Loucy (cell line): ENCODE measurements at regions not wholly inside any gene's neighbourhood (a gene's known extent, or its start where the extent isn't known, plus 50 kb on each side); places are given as distances from the start of the nearest gene placed in this dataset.

Source experiments
- H2AFZ ChIP-seq: fragments of 200-600 bp; sonication (generic); 2 replicates; pipeline ENCODE4 v1.6.0; 2016; ENCODE audit warnings: antibody characterized with exemption, mild to moderate bottlenecking, low read length, moderate library complexity
- H3F3A ChIP-seq: fragments of 200-600 bp; 2 replicates; pipeline ENCODE4 v1.6.0; 2016; ENCODE audit warnings: antibody characterized with exemption, low read depth, mild to moderate bottlenecking
- H3K27me3 ChIP-seq: fragments of 200-600 bp; sonication (generic); 2 replicates; pipeline ENCODE4 v1.6.1; 2014; ENCODE audit warnings: low read length, mild to moderate bottlenecking; ENCODE audit not compliant: insufficient read depth, poor library complexity, severe bottlenecking
- H3K36me3 ChIP-seq: fragments of 200-600 bp; sonication (generic); 2 replicates; pipeline ENCODE4 v1.6.1; 2016; ENCODE audit warnings: low read length; ENCODE audit not compliant: insufficient read depth
- H3K4me1 ChIP-seq: fragments of 200-600 bp; sonication (generic); 2 replicates; pipeline ENCODE4 v1.5.1; 2014; ENCODE audit warnings: low read length, mild to moderate bottlenecking; ENCODE audit not compliant: insufficient read depth, poor library complexity, severe bottlenecking
- H3K4me2 ChIP-seq: fragments of 200-600 bp; sonication (generic); 2 replicates; pipeline ENCODE4 v1.6.0; 2014; ENCODE audit warnings: antibody characterized with exemption, low read length, low read depth, mild to moderate bottlenecking; ENCODE audit not compliant: poor library complexity, severe bottlenecking
- H3K4me3 ChIP-seq: fragments of 200-600 bp; sonication (generic); 2 replicates; pipeline ENCODE4 v1.5.1; 2014; ENCODE audit warnings: low read length, mild to moderate bottlenecking, mixed read lengths; ENCODE audit not compliant: poor library complexity, severe bottlenecking
- H3K79me2 ChIP-seq: fragments of 200-600 bp; sonication (generic); 2 replicates; pipeline ENCODE4 v1.6.1; 2014; ENCODE audit warnings: low read length; ENCODE audit not compliant: insufficient read depth
- H3K9ac ChIP-seq: fragments of 200-600 bp; sonication (generic); 2 replicates; pipeline ENCODE4 v1.6.0; 2014; ENCODE audit warnings: mild to moderate bottlenecking, low read depth, low read length, moderate library complexity; ENCODE audit not compliant: poor library complexity, severe bottlenecking
- H3K9me2 ChIP-seq: fragments of 200-600 bp; sonication (generic); replicated peaks from 2 replicates; pipeline ENCODE4 v1.6.1; 2016; ENCODE audit warnings: low read depth, low read length, mixed read lengths
- H3K9me3 ChIP-seq: fragments of 200-600 bp; sonication (generic); 2 replicates; pipeline ENCODE4 v1.6.1; 2014; ENCODE audit warnings: mild to moderate bottlenecking, antibody characterized with exemption, low read length, low read depth; ENCODE audit not compliant: insufficient read depth
- H4K20me1 ChIP-seq: fragments of 200-600 bp; sonication (generic); 2 replicates; pipeline ENCODE4 v1.6.0; 2014; ENCODE audit warnings: antibody characterized with exemption, low read length, mild to moderate bottlenecking; ENCODE audit not compliant: insufficient read depth, poor library complexity, severe bottlenecking
- EZH2phosphoT487 ChIP-seq: fragments of 200-600 bp; IDR thresholded peaks from 2 replicates; pipeline ENCODE4 v1.6.1; 2018; ENCODE audit warnings: antibody characterized with exemption, mild to moderate bottlenecking, moderate library complexity, borderline replicate concordance
- TF ChIP-seq, protein P1 (sequence below): fragments of 200-600 bp; sonication (generic); conservative IDR thresholded peaks from 2 replicates; pipeline ENCODE4 v1.5.1; 2014; ENCODE audit warnings: mild to moderate bottlenecking, antibody characterized with exemption, low read length

DNA sequence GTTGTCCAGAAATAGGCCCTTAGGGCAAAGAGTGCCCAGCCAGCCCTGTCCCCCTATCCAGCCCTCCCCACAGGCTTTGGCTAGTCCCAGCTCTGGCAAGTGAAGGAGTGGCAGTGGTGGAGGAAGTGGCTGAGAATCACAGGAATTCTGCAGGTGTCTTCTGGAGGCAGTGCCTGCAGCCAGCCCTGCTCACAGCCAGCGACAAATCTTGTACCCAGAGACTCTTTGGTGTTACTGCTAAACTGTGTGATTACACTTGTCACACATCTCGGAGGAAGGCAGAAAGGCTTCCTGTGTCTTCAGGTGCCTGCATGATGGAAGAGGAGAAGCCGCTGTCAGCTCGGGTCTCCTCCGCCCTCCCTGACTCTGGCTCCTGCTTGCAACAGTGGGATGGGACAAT, 71.6 kb upstream of the GRIK3 start:
- Histone ChIP-seq H3K9ac (no peak overlapping the region), H4K20me1 (no peaks in the 10 kb centered on the region), H3K4me1 (no peaks in the 10 kb centered on the region), H3K9me2 (no peaks in the 10 kb centered on the region), H3K79me2 (no peaks in the 10 kb centered on the region), H3K9me3 (no peaks in the 10 kb centered on the region), H3K4me2 (no peak overlapping the region), H3K27me3 (no peaks in the 10 kb centered on the region), H3K4me3 (no peak overlapping the region), H3F3A (no peaks in the 10 kb centered on the region), H2AFZ (no peak overlapping the region), H3K36me3 (no peaks in the 10 kb centered on the region)
- TF ChIP-seq, protein P1, sequence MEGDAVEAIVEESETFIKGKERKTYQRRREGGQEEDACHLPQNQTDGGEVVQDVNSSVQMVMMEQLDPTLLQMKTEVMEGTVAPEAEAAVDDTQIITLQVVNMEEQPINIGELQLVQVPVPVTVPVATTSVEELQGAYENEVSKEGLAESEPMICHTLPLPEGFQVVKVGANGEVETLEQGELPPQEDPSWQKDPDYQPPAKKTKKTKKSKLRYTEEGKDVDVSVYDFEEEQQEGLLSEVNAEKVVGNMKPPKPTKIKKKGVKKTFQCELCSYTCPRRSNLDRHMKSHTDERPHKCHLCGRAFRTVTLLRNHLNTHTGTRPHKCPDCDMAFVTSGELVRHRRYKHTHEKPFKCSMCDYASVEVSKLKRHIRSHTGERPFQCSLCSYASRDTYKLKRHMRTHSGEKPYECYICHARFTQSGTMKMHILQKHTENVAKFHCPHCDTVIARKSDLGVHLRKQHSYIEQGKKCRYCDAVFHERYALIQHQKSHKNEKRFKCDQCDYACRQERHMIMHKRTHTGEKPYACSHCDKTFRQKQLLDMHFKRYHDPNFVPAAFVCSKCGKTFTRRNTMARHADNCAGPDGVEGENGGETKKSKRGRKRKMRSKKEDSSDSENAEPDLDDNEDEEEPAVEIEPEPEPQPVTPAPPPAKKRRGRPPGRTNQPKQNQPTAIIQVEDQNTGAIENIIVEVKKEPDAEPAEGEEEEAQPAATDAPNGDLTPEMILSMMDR, result no peak
- no peak for TF ChIP-seq EZH2phosphoT487

DNA sequence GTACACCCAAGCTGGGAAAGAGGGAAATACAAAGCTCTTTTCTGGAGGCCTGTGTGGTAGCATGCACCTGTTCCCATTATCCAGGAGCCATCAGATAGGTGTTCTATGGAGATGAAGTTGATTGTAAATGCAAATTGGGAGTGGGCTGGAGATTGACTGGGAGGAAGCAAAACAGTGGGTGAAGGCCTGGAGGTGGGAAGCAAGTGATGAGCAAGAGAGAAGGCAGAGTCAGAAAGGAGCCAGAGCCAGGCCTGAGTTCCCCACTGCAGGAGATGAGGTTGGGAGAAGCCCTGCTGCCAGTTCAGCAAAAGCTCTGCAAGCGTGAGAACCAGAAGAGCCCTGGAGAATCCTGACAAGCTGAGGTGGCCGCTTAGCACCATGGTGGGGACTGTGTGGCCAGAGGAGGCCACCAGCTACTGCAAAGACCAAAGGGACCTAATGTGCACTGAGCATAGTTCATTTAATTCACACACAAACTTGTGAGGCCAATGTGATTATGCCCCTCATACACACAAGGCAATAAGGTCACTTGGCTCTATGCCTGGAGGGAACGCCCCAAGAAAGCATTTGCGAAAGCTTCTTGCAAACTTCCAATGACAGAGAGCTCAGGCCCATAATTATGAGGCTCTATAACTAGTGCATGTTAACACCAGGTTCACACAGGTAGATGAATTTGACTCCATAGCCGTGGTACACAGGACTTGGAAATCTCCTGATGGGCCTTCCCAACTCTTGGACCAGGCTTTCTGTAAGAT, 73.0 kb upstream of the GRIK3 start:
- Histone ChIP-seq H3K9me3 (no peaks in the 10 kb centered on the region), H3K36me3 (no peaks in the 10 kb centered on the region), H3K79me2 (no peaks in the 10 kb centered on the region), H4K20me1 (no peaks in the 10 kb centered on the region), H3K4me2 (no peak overlapping the region), H3K9ac (no peak overlapping the region), H3K4me3 (no peak overlapping the region), H3F3A (no peaks in the 10 kb centered on the region), H3K27me3 (no peaks in the 10 kb centered on the region), H3K4me1 (no peaks in the 10 kb centered on the region), H2AFZ (no peak overlapping the region), H3K9me2 (no peaks in the 10 kb centered on the region)
- TF ChIP-seq EZH2phosphoT487, result no peak
- TF ChIP-seq, protein P1, result no peak

DNA sequence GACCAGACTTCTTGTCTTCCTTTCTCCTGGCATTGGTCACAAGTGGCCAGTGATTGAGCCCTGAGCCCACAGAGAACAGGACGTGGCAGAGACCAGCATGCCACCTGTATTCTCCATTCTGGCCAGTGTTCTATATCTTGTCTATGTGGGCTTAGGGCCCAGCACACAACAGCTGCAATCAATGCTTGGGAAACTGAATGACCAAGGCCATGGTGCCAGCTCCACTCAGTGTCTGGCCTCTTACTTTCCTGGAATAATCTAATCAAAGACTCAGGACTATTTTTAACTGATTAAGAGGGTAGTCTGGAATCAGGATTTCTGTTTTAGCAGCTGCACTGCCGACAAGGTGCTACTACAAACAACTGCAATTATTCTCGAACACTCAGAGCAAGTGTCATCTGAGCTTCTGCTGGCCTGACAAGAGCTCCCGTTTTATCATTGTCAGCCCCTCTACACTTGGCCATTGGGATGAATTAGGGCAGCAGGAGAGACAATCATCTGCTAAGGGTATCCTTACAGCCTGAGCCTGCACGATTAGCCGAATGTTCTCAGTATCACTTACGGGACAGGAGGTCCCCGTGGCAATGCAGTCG, 74.4 kb upstream of the GRIK3 start:
- Histone ChIP-seq H3K27me3 (no peaks in the 10 kb centered on the region), H3F3A (no peaks in the 10 kb centered on the region), H3K9me3 (no peaks in the 10 kb centered on the region), H3K79me2 (no peaks in the 10 kb centered on the region), H3K9ac (no peak overlapping the region), H3K4me2 (no peak overlapping the region), H2AFZ (no peak overlapping the region), H3K4me1 (no peaks in the 10 kb centered on the region), H3K9me2 (no peaks in the 10 kb centered on the region), H4K20me1 (no peaks in the 10 kb centered on the region), H3K36me3 (no peaks in the 10 kb centered on the region), H3K4me3 (no peak overlapping the region)
- no peak for TF ChIP-seq EZH2phosphoT487
- TF ChIP-seq, protein P1, result no peak
